C4-2B (cell line): ENCODE measurements at regions not wholly inside any gene's neighbourhood (a gene's known extent, or its start where the extent isn't known, plus 50 kb on each side); places are given as distances from the start of the nearest gene placed in this dataset.

Source experiments
- H3K27ac ChIP-seq: fragments of 450-650 bp; 2 replicates; pipeline ENCODE4 v1.5.1; 2017
- ZFX ChIP-seq: fragments of 450-650 bp; IDR thresholded peaks from 2 replicates; pipeline ENCODE4 v1.6.1; 2017
- TF ChIP-seq, protein P1 (sequence below): fragments of 450-650 bp; conservative IDR thresholded peaks from 2 replicates; pipeline ENCODE4 v1.5.1; 2017; ENCODE audit warnings: mild to moderate bottlenecking

DNA sequence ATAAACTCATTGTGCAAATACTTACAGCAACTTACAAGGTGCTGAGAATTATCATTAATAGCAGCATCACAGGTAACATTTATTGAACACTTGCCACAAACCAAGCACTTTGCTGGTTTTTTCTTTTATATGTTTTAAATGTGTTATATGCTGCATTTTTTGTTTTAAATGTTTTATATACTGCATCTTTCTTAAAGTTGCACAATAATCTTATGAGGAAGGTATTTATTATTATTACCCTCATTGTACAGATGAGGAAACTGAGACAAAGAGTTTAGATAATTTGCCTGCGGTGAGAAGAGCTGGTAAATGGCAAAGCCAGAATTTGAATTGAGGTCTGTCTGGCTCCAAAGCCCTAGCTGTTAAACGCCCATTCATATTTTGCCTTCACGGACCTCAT, 52.2 kb upstream of the RIOK3 start:
- peak overlapping the region; percentile 67; the same call in 1 of the 2 replicates for H3K27ac ChIP-seq

DNA sequence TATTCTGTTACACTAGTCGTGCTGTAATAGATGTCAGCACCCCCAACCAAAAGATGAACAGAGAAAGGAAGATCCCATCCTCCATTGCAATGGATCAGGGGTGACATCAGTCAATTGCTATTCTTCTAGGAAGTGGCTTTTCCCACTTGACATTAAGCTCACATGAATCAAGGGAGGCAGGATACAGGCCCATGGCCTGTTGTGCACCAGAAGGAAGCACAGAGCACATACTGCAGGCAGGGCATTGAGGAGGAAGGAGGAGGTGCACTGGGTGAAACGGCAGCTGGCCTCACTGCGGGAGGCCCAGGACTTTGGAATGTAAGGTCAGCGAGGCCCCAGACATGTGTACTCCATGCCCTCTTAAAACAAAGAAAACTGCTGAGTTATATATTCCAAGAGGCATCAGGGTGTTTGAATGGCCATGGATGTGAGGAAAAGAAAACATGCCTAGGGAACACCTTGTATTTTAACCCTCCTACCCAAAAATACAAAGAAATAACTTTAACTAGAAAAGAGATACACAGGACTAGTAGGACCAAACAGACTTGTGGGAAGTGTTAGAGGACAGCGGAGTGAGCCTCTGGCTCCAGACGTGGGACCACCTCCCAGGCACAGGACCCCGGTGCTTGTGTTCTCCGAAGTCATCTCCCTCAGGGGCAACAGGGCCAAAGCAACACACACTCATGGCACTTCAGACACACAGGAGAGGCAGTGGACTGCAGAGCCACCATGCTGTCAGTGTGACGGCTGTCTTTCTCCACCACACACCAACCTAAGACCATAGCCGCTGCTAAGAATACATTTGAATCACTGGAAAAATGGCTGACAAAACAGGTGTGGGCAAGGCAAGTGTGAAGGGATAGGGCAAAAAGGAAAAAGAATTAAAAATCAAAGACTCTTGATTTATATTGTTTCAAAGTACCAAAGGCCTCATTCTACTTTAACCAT, 51.4 kb upstream of the RIOK3 start:
- no peak for TF ChIP-seq ZFX
- TF ChIP-seq, protein P1, sequence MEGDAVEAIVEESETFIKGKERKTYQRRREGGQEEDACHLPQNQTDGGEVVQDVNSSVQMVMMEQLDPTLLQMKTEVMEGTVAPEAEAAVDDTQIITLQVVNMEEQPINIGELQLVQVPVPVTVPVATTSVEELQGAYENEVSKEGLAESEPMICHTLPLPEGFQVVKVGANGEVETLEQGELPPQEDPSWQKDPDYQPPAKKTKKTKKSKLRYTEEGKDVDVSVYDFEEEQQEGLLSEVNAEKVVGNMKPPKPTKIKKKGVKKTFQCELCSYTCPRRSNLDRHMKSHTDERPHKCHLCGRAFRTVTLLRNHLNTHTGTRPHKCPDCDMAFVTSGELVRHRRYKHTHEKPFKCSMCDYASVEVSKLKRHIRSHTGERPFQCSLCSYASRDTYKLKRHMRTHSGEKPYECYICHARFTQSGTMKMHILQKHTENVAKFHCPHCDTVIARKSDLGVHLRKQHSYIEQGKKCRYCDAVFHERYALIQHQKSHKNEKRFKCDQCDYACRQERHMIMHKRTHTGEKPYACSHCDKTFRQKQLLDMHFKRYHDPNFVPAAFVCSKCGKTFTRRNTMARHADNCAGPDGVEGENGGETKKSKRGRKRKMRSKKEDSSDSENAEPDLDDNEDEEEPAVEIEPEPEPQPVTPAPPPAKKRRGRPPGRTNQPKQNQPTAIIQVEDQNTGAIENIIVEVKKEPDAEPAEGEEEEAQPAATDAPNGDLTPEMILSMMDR, result no peak
- H3K27ac ChIP-seq, result peak overlapping the region; percentile 67

More for the DNA sequence above, 52.2 kb upstream of the RIOK3 start:
- TF ChIP-seq, protein P1, result no peak
- no peak for TF ChIP-seq ZFX
